Hematopoietic multipotent progenitor cell treated with erythropoietin and hydrocortisone succinate and interleukin-3 and kit ligand, for 4 days (in vitro differentiated cells): ENCODE measurements at regions not wholly inside any gene's neighbourhood (a gene's known extent, or its start where the extent isn't known, plus 50 kb on each side); places are given as distances from the start of the nearest gene placed in this dataset.
"Not testable (repeated sequence)": the region's sequence is repeated elsewhere in the genome, so short reads cannot be mapped to it uniquely, and the experiment has no call there.

Experiments
- DNase-seq: peaks from one replicate; pipeline ENCODE4 v3.0.0-alpha.2; 2015

- DNase-seq, result no peak
These were observed 615.2 kb downstream of the TRIML1 start for GRCh38 chr4:188754372-188755002.

- no peak for DNase-seq
These were observed 628.3 kb downstream of the TRIML1 start for GRCh38 chr4:188767496-188767895.

GRCh38 chr4:188778905-188779304 is 639.7 kb downstream of the TRIML1 start:
- DNase-seq, result no peak

DNA sequence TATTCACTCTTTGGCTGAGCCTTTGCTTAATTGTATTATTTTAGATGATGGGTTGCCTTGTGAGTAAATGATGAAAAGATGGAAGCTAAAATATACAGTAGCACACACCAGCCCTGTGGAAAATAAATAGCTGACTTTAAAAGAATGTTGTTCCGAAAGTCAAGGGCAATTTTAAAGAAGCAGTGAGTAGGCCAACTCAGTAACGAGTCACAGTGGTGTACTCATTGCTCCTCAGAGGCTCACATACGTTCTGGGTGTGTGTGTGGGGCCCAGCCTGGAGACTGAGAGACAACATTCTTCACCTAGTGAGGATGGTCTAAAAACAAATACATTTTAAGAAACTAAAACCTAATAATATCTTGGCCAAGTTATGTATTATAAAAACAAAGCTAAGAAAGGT is 640.3 kb downstream of the TRIML1 start:
- no peak for DNase-seq

DNA sequence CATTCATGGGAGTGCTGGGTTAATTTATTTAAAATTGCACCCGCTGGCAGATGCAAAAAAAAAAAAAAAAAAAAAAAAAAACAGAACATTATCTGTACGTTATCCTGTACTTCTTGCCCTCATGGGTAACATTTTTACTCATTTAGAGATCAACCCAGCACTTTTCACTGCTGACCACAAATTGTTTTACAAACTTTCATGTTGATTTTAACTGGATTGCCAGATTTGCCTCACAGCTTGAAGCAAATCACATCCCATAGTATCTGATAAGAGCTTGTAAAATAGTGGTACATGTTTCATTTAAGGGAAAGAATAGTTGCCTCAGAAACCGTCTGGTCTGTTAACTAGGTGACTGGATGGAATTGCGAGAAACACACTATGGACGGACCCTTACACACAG is 640.8 kb downstream of the TRIML1 start:
- no peak for DNase-seq

GRCh38 chr4:188780686-188781085 is 641.4 kb downstream of the TRIML1 start:
- no peak for DNase-seq

GRCh38 chr4:188781655-188782054 is 642.4 kb downstream of the TRIML1 start:
- peak; percentile 31 for DNase-seq

DNA sequence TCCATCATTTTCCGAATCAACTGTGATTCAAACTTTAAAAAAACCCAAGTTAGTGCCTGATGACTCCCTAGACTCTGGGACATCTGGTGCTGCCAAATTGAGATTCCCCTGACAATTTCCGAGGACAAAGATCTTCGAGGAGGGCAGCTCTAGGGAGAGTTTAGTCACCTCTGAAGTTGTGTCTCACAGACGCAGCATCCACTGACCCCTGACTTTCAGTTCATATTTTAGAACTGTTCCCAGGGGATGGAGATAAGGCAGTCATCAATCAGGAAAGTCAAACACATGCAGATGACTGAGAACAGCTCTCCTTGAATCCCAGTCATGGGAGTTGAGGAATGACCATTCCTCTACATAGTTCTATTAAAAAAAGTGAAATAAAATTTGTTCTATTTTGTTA is 643.9 kb downstream of the TRIML1 start:
- DNase-seq, result no peak

DNA sequence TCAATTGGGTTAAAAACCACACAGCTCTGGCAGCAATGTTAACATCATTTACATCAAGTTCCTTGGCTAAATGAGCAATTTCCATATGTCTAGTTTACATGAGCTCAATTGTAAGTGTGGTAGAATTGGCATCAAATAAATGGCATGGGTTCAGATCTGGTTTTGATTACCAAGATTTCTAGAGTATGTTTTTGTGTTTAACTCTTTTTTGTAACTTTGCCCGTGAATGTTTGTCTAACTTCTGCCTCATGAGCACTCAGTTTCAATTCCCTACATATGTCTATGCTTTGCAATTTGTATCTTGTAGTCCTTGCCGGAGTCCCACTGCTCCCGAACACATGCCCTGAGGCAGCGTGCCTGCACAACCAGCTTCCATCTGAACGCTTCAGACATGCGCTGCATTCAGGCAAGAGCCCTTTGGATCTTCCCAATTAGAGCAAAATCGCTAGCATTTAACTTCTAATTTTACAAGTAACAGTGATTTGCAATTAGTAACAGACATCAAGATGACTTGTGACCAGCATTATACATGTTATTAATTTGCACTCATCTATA is 644.4 kb downstream of the TRIML1 start:
- DNase-seq, result no peak

DNA sequence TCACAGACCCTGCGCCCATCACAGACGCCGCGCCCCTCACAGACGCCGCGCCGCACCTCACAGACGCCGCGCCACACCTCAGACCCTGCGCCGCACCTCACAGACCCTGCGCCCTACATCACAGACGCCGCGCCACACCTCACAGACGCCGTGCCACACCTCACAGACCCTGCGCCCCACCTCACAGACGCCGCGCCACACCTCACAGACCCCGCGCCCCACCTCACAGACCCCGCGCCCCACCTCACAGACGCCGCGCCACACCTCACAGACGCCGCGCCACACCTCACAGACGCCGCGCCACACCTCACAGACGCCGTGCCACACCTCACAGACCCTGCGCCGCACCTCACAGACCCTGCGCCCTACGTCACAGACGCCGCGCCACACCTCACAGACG is 657.4 kb downstream of the TRIML1 start:
- not testable (repeated sequence) for DNase-seq

- DNase-seq, result not testable (repeated sequence)
These were observed 657.8 kb downstream of the TRIML1 start for GRCh38 chr4:188797011-188797410.

DNA sequence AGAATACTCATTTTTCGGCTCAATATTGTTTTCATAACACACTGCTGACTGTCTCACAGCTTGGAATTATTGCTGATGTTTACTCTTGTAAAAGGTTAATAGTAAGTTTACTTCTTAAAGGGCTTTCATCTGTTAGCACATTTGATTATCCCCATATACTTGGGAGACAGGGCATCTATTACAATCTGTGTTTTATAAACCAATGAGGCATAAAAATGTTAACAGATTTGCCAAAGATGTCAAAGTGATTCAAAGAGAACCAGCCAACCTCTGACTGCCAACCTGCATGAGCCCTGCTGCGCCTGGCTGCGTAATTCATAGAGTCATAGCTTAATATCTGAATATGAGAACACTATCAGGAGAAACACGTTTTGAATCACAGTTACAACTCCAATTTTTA is 665.6 kb downstream of the TRIML1 start:
- no peak for DNase-seq

- no peak for DNase-seq
These were observed 671.9 kb downstream of the TRIML1 start for GRCh38 chr4:188811121-188811520.

GRCh38 chr4:188812644-188813043 is 673.4 kb downstream of the TRIML1 start:
- no peak for DNase-seq

- DNase-seq, result no peak
These were observed 679.1 kb downstream of the TRIML1 start for GRCh38 chr4:188818300-188818699.

- DNase-seq, result no peak
These were observed 680.0 kb downstream of the TRIML1 start for GRCh38 chr4:188819233-188819632.

DNA sequence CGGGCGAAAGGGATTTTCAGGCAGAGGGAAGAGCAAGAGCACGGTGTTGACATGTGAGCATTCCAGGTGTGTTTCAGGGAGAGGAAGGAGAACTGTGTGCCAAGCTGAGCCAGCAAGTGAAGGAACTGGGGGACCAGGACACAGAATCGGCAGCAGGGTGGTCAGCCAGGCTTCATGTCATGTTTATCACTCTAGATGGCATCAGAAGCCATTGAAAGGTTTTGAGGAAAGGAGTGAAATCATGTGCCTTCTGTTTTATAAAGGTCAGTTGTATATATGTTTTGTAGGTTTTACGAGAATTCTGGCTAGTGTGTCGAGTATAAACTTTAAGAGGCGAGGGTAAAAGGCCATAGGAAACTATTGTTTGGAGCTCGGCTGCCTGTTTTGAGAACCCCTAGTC is 682.3 kb downstream of the TRIML1 start:
- no peak for DNase-seq

GRCh38 chr4:188822698-188823097 is 683.5 kb downstream of the TRIML1 start:
- DNase-seq, result no peak

- no peak for DNase-seq
These were observed 685.3 kb downstream of the TRIML1 start for GRCh38 chr4:188824553-188824952.

DNA sequence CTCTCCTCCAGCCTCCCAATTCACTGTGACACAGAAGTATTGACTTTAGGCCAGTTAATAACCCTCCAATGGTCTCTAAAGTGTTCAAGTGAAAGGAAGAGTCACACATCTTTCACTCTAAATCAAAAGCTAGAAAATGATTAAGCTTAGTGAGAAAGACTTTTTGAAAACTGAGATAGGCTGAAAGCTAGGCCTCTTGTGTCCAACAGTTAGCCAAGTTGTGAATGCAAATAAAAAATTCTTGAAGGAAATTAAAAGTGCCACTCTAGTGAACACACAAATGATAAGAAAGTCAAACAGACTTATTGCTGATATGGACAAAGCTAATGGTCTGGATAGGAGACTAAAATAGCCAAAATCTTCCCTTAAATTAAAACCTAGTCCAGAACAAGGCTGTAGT is 687.2 kb downstream of the TRIML1 start:
- no peak for DNase-seq

GRCh38 chr4:188839704-188840103 is 700.5 kb downstream of the TRIML1 start:
- no peak for DNase-seq

DNA sequence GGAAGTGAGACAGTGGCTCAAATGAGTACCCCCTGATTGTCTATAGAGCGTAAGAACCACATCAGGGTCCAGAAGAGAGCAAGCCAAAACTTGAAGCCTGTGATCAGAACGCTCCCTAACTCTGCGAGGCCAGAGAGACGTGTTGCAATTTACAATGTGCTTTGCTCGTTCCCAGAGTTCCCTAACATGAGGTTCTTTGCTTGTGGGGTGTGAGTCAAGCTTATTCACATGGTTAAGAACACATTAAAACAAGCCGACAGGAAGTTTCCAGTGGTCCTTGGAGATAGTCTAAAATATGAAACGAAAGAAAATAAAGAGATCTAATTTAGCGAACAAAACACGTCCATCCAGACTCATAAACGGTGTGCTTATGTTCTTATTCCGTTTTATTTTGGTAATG is 702.3 kb downstream of the TRIML1 start:
- no peak for DNase-seq

- no peak for DNase-seq
These were observed 715.2 kb downstream of the TRIML1 start for GRCh38 chr4:188854436-188854835.

- no peak for DNase-seq
These were observed 719.5 kb downstream of the TRIML1 start for GRCh38 chr4:188858696-188859095.

GRCh38 chr4:188864741-188865140 is 725.5 kb downstream of the TRIML1 start:
- no peak for DNase-seq
